ENCODE measurements at regions not wholly inside any gene's neighbourhood (a gene's known extent, or its start where the extent isn't known, plus 50 kb on each side); places are given as distances from the start of the nearest gene placed in this dataset.

DNA sequence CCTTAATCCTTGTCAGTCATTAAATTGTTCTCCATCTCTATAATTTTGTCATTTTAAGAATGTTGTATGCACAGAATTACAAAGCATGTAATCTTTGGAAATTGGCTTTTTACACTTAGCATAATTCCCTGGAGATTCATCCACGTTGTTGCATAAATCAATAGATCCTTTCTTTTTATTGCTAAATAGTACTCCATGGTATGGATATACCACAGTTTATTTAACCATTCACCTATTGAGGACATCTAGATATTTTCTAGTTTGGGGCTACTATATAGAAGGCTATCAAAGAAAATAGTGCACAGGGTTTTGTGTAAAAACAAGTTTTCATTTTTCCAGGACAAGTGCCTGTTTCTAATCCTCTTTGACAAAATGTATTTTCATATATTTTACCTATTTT is 523.6 kb upstream of the KLF12 start:
- Mint-ChIP-seq H3K27ac (no peak overlapping the region), H3K9me3 (peaks cover 0 to 14% (median 2%) of the 10 kb centered on the region in 9 donors), H3K4me3 (no peak overlapping the region)

DNA sequence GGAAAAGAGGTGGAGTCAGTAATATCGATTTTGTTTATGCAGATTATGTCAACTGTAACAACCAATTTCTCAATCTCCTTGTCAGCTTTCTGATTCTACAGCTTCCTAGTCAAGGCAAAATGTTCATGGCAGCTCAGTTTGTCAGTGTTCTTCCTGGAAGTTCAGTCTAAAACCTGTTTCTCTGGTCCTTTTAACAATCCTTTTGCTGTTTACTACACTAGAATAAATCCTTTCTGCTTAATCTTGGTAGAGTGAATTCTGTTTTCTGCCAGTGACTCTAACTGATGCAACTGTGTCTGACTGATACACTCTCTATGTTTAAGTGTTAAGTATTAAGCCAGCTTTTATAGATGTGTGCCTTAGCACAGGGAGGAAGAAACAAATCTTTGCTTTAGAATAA is 516.9 kb upstream of the KLF12 start:
- POLR2A ChIA-PET, result no interaction called here
- no peak overlapping the region for H3K27ac Mint-ChIP-seq
- peaks cover 0 to 8% (median 2%) of the 10 kb centered on the region in 5 donors for H3K27me3 Mint-ChIP-seq
- DNase-seq (no peak), ATAC-seq (no peak)
- H3K4me3 Mint-ChIP-seq, result no peak overlapping the region
- H3K4me1 Mint-ChIP-seq, result no peaks in the 10 kb centered on the region
- H3K9me3 Mint-ChIP-seq, result no peaks in the 10 kb centered on the region
- H3K36me3 Mint-ChIP-seq, result no peaks in the 10 kb centered on the region

More for the DNA sequence above, 523.6 kb upstream of the KLF12 start:
- POLR2A ChIA-PET, result no interaction called here
- DNase-seq (no peak), ATAC-seq (no peak)
- Mint-ChIP-seq H3K27me3 (peaks cover 0 to 5% (median 2%) of the 10 kb centered on the region in 5 donors), H3K36me3 (no peaks in the 10 kb centered on the region), H3K4me1 (no peaks in the 10 kb centered on the region)

DNA sequence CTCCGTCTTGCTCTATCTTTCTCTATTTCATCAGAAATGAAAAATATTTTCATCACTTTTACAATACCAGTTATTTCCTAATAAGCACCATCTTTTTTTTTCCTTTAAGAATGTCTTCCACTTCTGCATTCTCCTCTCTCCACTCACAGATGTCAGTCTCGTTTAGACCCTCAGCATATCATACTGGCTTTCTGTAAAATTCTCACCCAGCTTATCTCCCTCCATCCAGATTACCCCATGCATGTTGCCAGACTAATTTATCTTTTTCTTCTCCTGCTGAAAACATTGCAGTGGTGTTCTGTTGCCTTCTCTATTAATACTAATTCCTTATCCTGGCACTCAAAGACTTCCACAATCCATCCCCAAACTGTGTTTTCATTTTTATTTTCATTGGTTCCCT is 513.8 kb upstream of the KLF12 start:
- H3K27ac Mint-ChIP-seq, result no peak overlapping the region
- peaks cover 0 to 5% (median 2%) of the 10 kb centered on the region in 5 donors for H3K27me3 Mint-ChIP-seq
- H3K4me3 Mint-ChIP-seq, result no peak overlapping the region
- H3K36me3 Mint-ChIP-seq, result no peaks in the 10 kb centered on the region
- POLR2A ChIA-PET, result no interaction called here
- DNase-seq, result no peak
- no peak for ATAC-seq
- peaks cover 0 to 9% (median 0%) of the 10 kb centered on the region in 9 donors for H3K9me3 Mint-ChIP-seq
- peaks cover 0 to 2% (median 0%) of the 10 kb centered on the region in 4 donors for H3K4me1 Mint-ChIP-seq

DNA sequence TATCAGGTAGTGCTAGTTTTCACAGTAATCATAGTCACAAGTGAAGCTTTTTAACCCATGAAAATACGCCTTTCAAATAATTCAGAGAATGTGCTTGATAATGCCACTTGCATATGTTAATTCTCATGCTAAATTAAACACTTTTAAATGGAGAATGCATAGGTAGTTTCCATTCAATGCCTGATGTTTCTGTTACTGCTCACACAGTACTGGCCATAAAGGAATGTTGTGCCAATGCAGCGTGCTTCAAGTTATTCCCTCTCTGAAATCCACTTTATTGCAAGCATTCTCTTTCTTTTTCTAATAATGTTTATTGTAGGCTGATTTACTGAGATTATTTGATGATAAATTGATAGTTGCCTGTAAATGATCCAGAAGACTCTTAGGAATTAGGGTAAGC is 513.0 kb upstream of the KLF12 start:
- H3K4me3 Mint-ChIP-seq, result no peak overlapping the region
- peaks cover 0 to 4% (median 2%) of the 10 kb centered on the region in 5 donors for H3K27me3 Mint-ChIP-seq

DNA sequence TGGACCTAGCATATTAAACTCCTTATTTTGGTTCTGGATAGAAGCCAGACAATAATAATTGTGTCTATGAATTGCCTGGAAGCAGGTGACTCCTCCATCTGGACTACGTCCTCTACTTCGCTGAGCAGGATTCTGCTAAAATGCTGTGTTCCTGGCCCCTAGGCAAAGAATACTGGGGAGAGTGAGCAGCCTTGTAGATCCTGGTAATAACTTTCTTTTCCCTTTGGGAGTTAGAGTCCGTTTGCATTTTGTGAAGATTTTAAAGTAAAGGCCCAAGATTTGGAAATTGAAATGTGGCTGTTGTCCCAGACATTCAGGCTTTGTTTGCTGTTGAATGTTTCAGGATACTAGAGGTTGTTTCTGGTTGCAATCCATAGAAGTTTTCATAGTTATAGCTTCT is 511.9 kb upstream of the KLF12 start:
- Mint-ChIP-seq H3K27me3 (peaks cover 0 to 4% (median 2%) of the 10 kb centered on the region in 5 donors), H3K4me3 (no peak overlapping the region), H3K9me3 (peaks cover 0 to 9% (median 0%) of the 10 kb centered on the region in 9 donors), H3K27ac (no peak overlapping the region), H3K4me1 (peaks cover 0 to 2% (median 0%) of the 10 kb centered on the region in 4 donors), H3K36me3 (no peaks in the 10 kb centered on the region)
- DNase-seq (no peak), ATAC-seq (no peak)
- POLR2A ChIA-PET, result no interaction called here

More for the DNA sequence above, 513.0 kb upstream of the KLF12 start:
- H3K36me3 Mint-ChIP-seq, result no peaks in the 10 kb centered on the region
- ATAC-seq (no peak), DNase-seq (no peak)
- no peak overlapping the region for H3K27ac Mint-ChIP-seq
- peaks cover 0 to 2% (median 0%) of the 10 kb centered on the region in 4 donors for H3K4me1 Mint-ChIP-seq
- H3K9me3 Mint-ChIP-seq, result peaks cover 0 to 9% (median 0%) of the 10 kb centered on the region in 9 donors
- POLR2A ChIA-PET, result no interaction called here

DNA sequence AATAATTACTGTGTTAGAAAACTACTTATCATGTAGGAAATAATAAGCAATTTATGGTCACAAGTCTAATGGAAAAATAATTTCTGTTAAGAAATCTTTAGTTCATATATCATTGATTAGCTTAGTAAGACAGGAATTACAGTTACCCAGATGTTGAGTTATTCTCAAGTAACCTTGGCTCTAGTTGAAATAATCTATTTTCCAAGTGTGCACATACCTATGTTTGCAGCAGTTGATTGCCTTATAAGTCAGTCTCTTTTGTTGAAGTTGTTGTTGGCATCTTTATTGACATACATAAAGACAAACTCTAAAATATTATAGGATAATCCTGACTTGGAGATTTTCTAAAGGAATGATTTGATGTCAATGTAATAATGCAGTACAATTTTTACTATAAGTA is 511.4 kb upstream of the KLF12 start:
- POLR2A ChIA-PET, result no interaction called here
- DNase-seq (no peak), ATAC-seq (no peak)
- Mint-ChIP-seq H3K27me3 (peaks cover 0 to 4% (median under 1%) of the 10 kb centered on the region in 5 donors), H3K4me3 (no peak overlapping the region), H3K4me1 (peaks cover 0 to 2% (median 0%) of the 10 kb centered on the region in 4 donors), H3K9me3 (peaks cover 0 to 9% (median 0%) of the 10 kb centered on the region in 9 donors), H3K27ac (no peak overlapping the region), H3K36me3 (no peaks in the 10 kb centered on the region)

DNA sequence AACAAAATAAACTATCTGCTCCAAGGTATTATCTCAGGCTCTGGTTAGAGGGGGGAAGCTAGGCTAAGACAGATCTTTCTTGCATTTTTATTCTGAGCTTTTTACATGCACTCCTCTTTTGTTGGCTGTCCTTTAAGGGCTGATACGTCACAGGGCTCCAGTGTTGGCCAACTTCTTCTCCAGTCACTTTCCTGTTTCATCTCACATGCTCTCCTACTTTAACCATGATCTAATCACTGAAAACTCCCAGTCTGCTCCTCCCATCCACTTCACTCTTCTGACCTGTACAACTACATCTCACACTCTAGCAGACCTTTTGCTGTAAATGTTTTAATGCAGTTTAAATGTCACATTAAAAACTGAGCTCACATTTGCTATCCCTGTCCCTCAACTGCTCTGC is 510.0 kb upstream of the KLF12 start:
- DNase-seq (no peak), ATAC-seq (no peak)
- Mint-ChIP-seq H3K36me3 (no peaks in the 10 kb centered on the region), H3K27ac (peak overlapping the region in 1 of 10 donors; percentile 18), H3K27me3 (peaks cover 0 to 4% (median 0%) of the 10 kb centered on the region in 5 donors), H3K9me3 (peaks cover 0 to 9% (median 0%) of the 10 kb centered on the region in 9 donors), H3K4me1 (peaks cover 0 to 2% (median 0%) of the 10 kb centered on the region in 4 donors), H3K4me3 (no peak overlapping the region)
- POLR2A ChIA-PET, result no interaction called here

DNA sequence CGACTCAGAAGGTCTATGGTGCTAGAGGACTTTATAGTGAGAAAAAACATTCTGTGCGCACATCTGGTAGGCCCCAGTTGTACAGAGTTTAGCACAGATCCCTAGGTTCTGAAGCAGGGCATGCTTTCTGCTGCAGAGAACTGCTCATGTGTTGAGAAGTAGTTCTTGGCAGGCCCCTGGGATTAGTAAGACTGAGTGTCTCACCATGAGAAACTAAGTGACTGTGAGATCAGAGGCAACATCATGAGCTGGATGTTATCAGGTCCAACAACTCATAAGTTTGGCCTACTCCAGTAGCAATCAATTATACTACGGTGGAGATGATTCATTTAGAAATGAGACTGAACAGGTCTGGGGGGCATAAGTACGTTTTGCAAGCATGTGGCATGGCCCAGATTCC is 507.4 kb upstream of the KLF12 start:
- peaks cover 0 to 4% (median 0%) of the 10 kb centered on the region in 5 donors for H3K27me3 Mint-ChIP-seq
- ATAC-seq, result no peak
- peaks cover 0 to 9% (median 0%) of the 10 kb centered on the region in 9 donors for H3K9me3 Mint-ChIP-seq

DNA sequence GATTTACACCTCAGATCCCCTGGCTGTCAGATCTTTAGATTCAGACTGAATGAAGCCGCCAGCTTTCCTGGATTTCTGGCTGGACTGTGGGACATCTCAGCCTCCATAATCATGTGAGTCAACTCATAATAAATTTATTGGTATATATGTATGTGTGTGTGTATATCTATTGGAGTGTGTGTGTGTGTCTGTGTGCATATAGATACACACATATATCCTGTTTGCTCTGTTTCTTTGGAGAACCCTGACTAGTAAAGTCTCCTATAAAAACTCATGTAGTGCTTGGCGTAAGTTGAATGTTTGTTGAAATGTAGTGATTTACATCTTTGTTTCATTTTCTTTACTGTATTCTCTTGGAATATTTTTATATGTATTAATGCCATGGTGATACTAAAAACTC is 499.5 kb upstream of the KLF12 start:
- H3K4me1 Mint-ChIP-seq, result no peaks in the 10 kb centered on the region
- H3K36me3 Mint-ChIP-seq, result no peaks in the 10 kb centered on the region
- peaks cover 0 to 6% (median 0%) of the 10 kb centered on the region in 9 donors for H3K9me3 Mint-ChIP-seq
- ATAC-seq (no peak), DNase-seq (no peak)
- H3K27ac Mint-ChIP-seq, result no peak overlapping the region
- POLR2A ChIA-PET, result no interaction called here
- no peak overlapping the region for H3K4me3 Mint-ChIP-seq
- peaks cover 0 to 7% (median 0%) of the 10 kb centered on the region in 5 donors for H3K27me3 Mint-ChIP-seq

More for the DNA sequence above, 507.4 kb upstream of the KLF12 start:
- H3K27ac Mint-ChIP-seq, result no peak overlapping the region
- POLR2A ChIA-PET, result no interaction called here
- no peak for DNase-seq
- H3K4me3 Mint-ChIP-seq, result no peak overlapping the region
- H3K4me1 Mint-ChIP-seq, result peaks cover 0 to 2% (median 0%) of the 10 kb centered on the region in 4 donors
- H3K36me3 Mint-ChIP-seq, result no peaks in the 10 kb centered on the region

DNA sequence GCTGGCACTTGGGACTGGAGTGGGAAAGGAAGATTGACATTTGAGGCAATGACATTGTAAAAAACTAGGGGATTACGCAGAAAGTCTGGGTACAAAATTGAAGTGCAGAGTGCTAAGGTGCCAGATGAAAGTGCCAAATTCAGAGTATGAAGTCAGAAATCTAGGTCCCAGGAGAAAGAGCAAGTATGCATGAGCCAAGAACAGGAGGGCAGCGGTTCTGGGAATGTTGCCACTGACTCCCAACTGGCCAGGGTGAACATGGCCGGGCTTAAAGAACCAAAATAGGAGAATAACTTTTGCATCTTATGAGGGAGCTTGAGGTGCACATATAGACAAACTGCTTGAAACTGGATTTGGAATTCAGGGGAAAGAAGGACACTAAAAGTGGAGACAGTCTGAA is 495.8 kb upstream of the KLF12 start:
- Mint-ChIP-seq H3K4me3 (no peak overlapping the region), H3K9me3 (peaks cover 0 to 12% (median 0%) of the 10 kb centered on the region in 9 donors), H3K4me1 (no peaks in the 10 kb centered on the region), H3K27ac (no peak overlapping the region), H3K36me3 (no peaks in the 10 kb centered on the region), H3K27me3 (peaks cover 0 to 7% (median 3%) of the 10 kb centered on the region in 5 donors)
- POLR2A ChIA-PET, result no interaction called here
- no peak for DNase-seq
- ATAC-seq, result no peak

DNA sequence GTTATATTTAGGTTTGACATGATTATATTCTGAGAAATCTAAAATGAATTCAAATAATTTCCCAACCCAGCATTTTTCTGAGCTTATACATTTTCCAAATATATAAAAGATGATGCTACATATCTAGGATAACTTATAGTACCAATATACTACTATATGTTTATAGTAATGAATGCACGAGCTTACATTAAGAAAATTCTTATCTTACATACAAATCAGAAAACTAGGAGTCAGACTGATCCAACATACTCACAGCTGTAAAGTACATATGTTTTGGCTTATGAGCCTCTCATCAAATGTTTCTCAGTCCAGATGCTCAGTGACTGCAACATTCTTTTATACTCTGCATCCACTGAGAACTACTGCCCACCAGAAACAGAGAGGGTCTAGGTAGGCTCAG is 491.3 kb upstream of the KLF12 start:
- Mint-ChIP-seq H3K27me3 (peaks cover 2 to 10% (median 5%) of the 10 kb centered on the region in 5 donors), H3K4me1 (no peaks in the 10 kb centered on the region)

DNA sequence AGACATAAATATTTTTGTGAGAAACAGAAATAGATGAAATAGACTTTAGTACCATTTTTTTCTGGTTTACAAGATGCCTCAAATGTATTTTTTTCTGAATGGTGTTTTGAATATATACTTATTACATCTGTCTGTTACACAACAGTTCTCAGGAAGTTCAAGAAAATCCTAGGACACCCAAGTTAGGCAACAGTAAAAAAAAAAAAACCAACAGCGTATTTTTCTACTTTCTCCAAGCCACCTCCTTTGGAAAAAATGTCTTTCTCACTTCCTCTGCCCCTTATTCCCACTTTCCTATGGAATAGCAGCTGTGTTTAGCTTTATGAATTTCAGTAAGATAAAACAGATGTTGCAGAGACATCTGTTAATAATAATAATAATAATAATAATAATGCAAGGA is 489.6 kb upstream of the KLF12 start:
- Mint-ChIP-seq H3K27me3 (peaks cover 0 to 10% (median 3%) of the 10 kb centered on the region in 5 donors), H3K4me3 (no peak overlapping the region), H3K36me3 (no peaks in the 10 kb centered on the region), H3K27ac (no peak overlapping the region), H3K9me3 (peaks cover 0 to 6% (median 0%) of the 10 kb centered on the region in 9 donors), H3K4me1 (no peaks in the 10 kb centered on the region)
- ATAC-seq, result no peak
- DNase-seq, result no peak
- POLR2A ChIA-PET, result no interaction called here

More for the DNA sequence above, 491.3 kb upstream of the KLF12 start:
- H3K4me3 Mint-ChIP-seq, result no peak overlapping the region
- H3K36me3 Mint-ChIP-seq, result no peaks in the 10 kb centered on the region
- peaks cover 0 to 12% (median 0%) of the 10 kb centered on the region in 9 donors for H3K9me3 Mint-ChIP-seq
- no peak overlapping the region for H3K27ac Mint-ChIP-seq
- DNase-seq (no peak), ATAC-seq (no peak)
- POLR2A ChIA-PET, result no interaction called here

DNA sequence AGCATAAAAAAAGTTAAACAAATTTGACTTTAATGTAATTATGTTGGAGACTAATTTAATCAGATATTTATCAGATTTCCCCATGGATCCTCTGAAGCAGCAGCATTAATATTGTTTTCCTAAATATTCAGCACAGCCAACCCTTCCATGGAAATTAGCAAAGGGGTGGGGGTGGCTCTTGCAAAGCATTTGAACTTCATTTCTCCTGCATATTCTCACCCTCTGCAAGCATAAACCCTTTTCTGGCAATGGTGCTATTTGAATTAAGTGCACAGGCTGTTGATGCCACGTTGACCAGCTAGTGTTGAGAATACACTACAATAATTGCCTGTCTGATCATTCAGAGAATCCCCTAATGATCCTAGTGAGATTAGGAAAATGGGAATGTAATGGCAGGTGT is 488.1 kb upstream of the KLF12 start:
- POLR2A ChIA-PET, result no interaction called here
- Mint-ChIP-seq H3K4me3 (no peak overlapping the region), H3K4me1 (no peaks in the 10 kb centered on the region), H3K36me3 (no peaks in the 10 kb centered on the region), H3K9me3 (peaks cover 0 to 3% (median 0%) of the 10 kb centered on the region in 9 donors), H3K27ac (no peak overlapping the region), H3K27me3 (peaks cover 0 to 10% (median 3%) of the 10 kb centered on the region in 5 donors)
- DNase-seq (no peak), ATAC-seq (no peak)

DNA sequence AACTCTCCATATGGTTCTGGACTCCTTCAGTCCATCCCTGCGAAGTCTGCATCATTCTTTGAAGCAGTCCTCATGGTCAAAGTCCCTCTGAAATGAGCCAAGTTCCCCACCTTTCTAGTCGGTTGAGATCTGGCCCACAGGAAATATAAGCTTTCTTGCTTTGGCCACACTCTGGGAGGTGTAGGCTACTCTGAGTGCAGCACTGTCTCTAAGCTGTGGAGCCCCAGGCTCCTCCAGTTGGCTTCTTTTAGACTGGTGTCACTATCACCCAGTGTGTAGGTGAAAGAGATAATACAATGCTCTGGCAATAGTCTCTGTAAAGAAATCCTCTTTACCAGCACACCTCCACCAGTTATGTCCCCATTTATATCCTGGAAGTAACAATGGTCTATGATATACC is 486.5 kb upstream of the KLF12 start:
- Mint-ChIP-seq H3K27me3 (peaks cover 1 to 10% (median 3%) of the 10 kb centered on the region in 5 donors), H3K27ac (no peak overlapping the region), H3K9me3 (no peaks in the 10 kb centered on the region), H3K4me3 (no peak overlapping the region), H3K36me3 (no peaks in the 10 kb centered on the region), H3K4me1 (no peaks in the 10 kb centered on the region)
- DNase-seq, result no peak
- POLR2A ChIA-PET, result no interaction called here
- no peak for ATAC-seq
